ENCODE measurements at regions not wholly inside any gene's neighbourhood (a gene's known extent, or its start where the extent isn't known, plus 50 kb on each side); places are given as distances from the start of the nearest gene placed in this dataset.

DNA sequence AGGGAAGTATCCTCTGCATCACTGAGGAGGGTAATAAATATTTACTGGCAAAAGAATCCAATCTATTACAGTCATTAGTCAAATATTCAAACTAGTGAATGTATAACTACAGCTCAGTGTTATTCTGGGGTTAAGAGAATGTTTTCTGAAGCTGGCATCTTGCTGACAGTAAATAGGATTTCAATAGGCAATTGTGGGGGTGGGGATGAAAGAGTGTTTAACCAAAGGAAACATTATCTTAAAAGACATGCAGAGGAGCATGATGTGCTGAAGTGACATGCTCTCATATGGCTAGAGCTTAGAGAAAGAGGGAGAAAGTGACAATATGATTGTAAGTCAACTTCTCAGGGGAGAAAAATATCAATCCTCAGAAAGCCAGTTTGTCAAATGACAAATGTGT is 618.4 kb upstream of the RIOK2 start:
- TF ChIP-seq, protein P1, sequence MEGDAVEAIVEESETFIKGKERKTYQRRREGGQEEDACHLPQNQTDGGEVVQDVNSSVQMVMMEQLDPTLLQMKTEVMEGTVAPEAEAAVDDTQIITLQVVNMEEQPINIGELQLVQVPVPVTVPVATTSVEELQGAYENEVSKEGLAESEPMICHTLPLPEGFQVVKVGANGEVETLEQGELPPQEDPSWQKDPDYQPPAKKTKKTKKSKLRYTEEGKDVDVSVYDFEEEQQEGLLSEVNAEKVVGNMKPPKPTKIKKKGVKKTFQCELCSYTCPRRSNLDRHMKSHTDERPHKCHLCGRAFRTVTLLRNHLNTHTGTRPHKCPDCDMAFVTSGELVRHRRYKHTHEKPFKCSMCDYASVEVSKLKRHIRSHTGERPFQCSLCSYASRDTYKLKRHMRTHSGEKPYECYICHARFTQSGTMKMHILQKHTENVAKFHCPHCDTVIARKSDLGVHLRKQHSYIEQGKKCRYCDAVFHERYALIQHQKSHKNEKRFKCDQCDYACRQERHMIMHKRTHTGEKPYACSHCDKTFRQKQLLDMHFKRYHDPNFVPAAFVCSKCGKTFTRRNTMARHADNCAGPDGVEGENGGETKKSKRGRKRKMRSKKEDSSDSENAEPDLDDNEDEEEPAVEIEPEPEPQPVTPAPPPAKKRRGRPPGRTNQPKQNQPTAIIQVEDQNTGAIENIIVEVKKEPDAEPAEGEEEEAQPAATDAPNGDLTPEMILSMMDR (IDR thresholded peaks at IDR 0.05; ENCODE audit: insufficient read depth, low read depth, low read length) = no peak
- no peak for TF ChIP-seq EZH2 (IDR thresholded peaks at IDR 0.05; ENCODE audit: insufficient read depth, low read length)
